ENCODE measurements at regions not wholly inside any gene's neighbourhood (a gene's known extent, or its start where the extent isn't known, plus 50 kb on each side); places are given as distances from the start of the nearest gene placed in this dataset.
A peak's percentile ranks its signal among the peaks of the same experiment; 100 is the strongest.

DNA sequence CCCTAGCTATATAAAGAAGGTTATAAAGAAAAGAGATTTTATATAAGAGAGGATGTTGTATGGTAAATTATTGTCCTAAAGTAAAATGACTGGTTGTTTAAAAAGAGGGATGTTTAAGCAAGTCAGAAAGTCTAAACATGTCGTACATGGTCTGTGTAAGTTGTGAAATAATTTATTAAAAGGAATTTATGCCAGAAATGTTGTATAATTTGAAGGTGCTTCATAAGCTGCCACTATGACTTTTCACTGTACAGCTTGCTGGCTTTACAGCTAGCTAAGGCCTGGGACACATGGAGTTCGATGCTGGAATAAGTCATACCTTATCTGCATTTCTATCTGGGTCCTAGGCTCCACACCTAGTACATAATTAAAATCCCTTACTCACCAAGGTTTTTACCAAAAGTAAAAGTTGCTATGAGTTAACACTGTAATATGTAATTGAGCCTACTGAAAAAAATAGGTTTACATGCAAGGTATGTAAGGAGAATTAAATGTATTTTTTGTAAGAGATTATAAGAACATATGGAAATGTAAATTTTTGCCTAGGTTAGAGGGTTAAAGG lies 59.0 kb upstream of the EDEM3 start:
- DNase-seq: no peak

DNA sequence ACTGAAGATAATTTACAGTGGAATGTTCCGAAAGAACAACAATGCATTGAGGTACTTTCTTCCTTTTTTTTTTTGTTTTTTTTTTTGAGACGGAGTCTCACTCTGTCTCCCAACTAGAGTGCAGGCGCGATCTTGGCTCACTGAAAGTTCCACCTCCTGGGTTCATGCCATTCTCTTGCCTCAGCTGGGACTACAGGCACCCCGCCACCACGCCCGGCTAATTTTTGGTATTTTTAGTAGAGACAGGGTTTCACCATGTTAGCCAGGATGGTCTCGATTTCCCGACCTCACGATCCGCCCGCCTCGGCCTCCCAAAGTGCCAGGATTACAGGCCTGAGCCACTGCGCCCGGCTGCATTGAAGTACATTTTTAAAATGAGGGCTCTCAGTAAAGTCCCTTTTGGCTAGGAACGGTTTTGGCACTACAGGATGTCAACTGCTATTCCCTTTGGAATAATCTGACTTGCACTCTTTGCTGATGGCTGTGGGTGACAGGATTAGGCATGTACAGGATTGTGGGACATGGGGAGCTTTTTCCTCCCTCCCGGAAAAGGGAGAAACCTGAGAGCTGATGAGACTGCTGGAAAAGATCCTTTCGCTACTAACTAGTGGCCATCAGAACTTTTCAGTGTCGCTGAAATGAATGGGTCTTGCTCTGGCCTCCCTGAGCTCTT lies 56.9 kb upstream of the EDEM3 start:
- no peak for DNase-seq

DNA sequence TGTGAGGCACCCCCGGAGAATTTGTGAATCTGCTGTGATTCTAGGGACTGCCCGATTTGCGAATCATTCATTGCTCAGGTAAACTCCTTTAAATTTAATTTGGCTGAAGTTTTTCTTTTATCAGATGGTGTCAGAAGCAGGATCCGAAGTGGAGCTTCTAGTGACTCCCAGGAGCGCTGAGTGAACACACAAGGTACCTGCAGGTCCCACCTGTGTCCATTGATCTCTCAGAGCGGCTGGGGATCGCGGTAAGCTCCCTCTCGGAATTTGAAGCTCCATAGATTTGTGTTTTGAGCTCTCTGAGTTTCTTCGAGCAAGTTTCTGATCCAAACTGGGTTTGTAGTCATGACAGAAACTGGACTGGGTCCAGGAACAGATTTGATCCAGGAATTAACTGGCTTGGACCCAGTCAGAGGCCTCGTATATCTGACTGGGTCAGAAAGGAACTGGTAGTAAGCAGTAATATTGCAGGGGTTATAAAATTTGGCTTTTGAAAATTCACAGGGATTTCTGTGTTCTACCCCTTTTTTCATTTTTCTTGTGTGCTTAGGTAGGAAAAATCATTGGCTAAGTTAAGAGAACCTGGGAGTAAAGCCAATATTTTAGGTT lies 56.2 kb upstream of the EDEM3 start:
- no peak for DNase-seq

DNA sequence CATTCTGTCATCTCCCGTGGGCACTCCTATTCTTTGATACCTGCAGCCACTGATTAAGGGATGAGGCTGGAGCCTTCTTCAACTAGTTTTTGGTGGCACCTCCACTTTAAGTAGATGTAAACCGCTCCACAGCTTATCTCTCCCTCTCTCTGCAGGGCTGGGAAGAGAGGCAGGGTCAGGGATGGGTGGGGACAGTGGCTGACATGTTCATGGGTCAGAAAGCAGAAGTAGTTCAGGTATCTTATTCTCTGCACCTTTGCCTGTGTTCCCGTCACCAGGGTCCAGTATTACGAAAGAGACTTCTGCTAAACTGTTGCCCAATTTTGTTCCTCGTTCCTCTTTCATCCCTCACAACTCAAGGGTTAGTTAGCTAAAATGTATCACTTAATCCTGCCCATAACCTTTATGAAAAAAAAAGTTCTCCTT lies 51.7 kb upstream of the EDEM3 start:
- DNase-seq: no peak

DNA sequence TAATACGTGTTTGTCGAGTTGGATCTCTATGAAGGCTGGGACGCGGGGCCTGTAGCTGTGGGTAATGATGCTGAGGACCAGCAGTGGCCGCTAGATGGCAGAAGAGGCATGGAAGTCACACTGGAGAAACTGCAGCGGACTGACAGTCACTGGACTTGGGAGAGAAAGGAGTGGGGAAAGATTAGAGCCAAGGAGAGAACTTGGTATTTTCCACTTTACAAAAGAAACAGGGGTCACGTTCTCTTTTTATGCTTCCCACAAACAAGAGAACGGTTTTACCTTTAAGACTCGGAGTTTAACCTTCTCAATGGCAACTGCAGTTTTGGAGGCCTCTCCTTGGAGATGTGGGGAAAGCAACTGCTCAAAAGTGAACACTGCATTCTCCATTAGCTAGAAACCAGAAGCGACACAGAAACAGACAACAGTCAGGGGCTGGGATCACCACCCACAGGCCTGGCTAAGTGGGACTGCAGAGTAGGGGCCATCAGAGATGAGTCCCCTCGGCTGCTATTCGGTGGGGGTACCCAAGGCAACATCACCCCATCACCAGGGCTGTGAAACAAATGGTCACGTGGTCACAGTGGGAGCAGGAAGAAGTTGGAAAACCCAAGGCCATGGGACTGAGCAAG lies 51.1 kb upstream of the EDEM3 start:
- DNase-seq: peak; percentile 76

Data from fibroblast of skin of back (primary cell).